A549 (cell line): ENCODE measurements at regions not wholly inside any gene's neighbourhood (a gene's known extent, or its start where the extent isn't known, plus 50 kb on each side); places are given as distances from the start of the nearest gene placed in this dataset.

ENCODE experiments used
- CTCF ChIP-seq: fragments of >200 bp; sonication (Bioruptor Twin); formaldehyde crosslinking; IDR thresholded peaks from 3 replicates; pipeline ENCODE4 v1.5.1; 2016
- JUN ChIP-seq, 2 experiments: fragments of >200 bp; sonication (Bioruptor Twin); formaldehyde crosslinking; IDR thresholded peaks; 2 replicates in 1 of 2; 3 replicates in 1 of 2; pipeline ENCODE4 v1.6.1; 2016 to 2017
- MAZ ChIP-seq: fragments of 150-350 bp; IDR thresholded peaks from 2 replicates; pipeline ENCODE4 v1.6.1; 2014; ENCODE audit warnings: antibody characterized with exemption, low read depth, low read length, borderline replicate concordance
- MYC ChIP-seq: IDR thresholded peaks from 2 replicates; pipeline ENCODE4 v1.6.1; 2012; ENCODE audit warnings: mild to moderate bottlenecking, inconsistent platforms, low read length, improper control_type of control experiment, borderline replicate concordance
- NPAS2 ChIP-seq: fragments of 250-450 bp; sonication (Bioruptor Pico); IDR thresholded peaks from 2 replicates; pipeline ENCODE4 v1.8.0; 2022; ENCODE audit warnings: mild to moderate bottlenecking, moderate library complexity, borderline replicate concordance
- POLR2A ChIP-seq: IDR thresholded peaks from 2 replicates; pipeline ENCODE4 v1.6.1; 2012; ENCODE audit warnings: mild to moderate bottlenecking, low read length
- RFX5 ChIP-seq: fragments of 450-650 bp; IDR thresholded peaks from 2 replicates; pipeline ENCODE4 v1.7.1; 2014; ENCODE audit warnings: antibody characterized with exemption, mild to moderate bottlenecking, moderate library complexity
- USF2 ChIP-seq: fragments of 450-650 bp; IDR thresholded peaks from 2 replicates; pipeline ENCODE4 v1.6.1; 2014; ENCODE audit warnings: antibody characterized with exemption
- ZC3H11A ChIP-seq: fragments of 450-650 bp; IDR thresholded peaks from 2 replicates; pipeline ENCODE4 v1.6.1; 2014; ENCODE audit warnings: antibody characterized with exemption, mild to moderate bottlenecking
- TF ChIP-seq, protein P1 (sequence below): fragments of 200-600 bp; sonication (generic); IDR thresholded peaks from 2 replicates; pipeline ENCODE4 v1.6.1; 2016; ENCODE audit warnings: antibody characterized with exemption, mild to moderate bottlenecking, moderate library complexity
- TF ChIP-seq, protein P2 (sequence below): fragments of >200 bp; sonication (Bioruptor Twin); formaldehyde crosslinking; IDR thresholded peaks from 3 replicates; pipeline ENCODE4 v1.6.1; 2016

- TF ChIP-seq MAZ (no peak), POLR2A (no peak), JUN (IDR thresholded peaks at IDR 0.05) (no peak), CTCF (no peak), ZC3H11A (no peak), MYC (no peak), RFX5 (no peak), USF2 (no peak), NPAS2 (CRISPR knock-in tag) (no peak)
- TF ChIP-seq, protein P1, sequence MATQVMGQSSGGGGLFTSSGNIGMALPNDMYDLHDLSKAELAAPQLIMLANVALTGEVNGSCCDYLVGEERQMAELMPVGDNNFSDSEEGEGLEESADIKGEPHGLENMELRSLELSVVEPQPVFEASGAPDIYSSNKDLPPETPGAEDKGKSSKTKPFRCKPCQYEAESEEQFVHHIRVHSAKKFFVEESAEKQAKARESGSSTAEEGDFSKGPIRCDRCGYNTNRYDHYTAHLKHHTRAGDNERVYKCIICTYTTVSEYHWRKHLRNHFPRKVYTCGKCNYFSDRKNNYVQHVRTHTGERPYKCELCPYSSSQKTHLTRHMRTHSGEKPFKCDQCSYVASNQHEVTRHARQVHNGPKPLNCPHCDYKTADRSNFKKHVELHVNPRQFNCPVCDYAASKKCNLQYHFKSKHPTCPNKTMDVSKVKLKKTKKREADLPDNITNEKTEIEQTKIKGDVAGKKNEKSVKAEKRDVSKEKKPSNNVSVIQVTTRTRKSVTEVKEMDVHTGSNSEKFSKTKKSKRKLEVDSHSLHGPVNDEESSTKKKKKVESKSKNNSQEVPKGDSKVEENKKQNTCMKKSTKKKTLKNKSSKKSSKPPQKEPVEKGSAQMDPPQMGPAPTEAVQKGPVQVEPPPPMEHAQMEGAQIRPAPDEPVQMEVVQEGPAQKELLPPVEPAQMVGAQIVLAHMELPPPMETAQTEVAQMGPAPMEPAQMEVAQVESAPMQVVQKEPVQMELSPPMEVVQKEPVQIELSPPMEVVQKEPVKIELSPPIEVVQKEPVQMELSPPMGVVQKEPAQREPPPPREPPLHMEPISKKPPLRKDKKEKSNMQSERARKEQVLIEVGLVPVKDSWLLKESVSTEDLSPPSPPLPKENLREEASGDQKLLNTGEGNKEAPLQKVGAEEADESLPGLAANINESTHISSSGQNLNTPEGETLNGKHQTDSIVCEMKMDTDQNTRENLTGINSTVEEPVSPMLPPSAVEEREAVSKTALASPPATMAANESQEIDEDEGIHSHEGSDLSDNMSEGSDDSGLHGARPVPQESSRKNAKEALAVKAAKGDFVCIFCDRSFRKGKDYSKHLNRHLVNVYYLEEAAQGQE: no peak
- TF ChIP-seq, protein P2, sequence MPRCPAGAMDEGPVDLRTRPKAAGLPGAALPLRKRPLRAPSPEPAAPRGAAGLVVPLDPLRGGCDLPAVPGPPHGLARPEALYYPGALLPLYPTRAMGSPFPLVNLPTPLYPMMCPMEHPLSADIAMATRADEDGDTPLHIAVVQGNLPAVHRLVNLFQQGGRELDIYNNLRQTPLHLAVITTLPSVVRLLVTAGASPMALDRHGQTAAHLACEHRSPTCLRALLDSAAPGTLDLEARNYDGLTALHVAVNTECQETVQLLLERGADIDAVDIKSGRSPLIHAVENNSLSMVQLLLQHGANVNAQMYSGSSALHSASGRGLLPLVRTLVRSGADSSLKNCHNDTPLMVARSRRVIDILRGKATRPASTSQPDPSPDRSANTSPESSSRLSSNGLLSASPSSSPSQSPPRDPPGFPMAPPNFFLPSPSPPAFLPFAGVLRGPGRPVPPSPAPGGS: no peak
Measured at GRCh38 chr16:35214840-35215239, 1755.4 kb downstream of the TP53TG3F start.
